CD4-positive, alpha-beta T cell (primary cell): ENCODE measurements at regions not wholly inside any gene's neighbourhood (a gene's known extent, or its start where the extent isn't known, plus 50 kb on each side); places are given as distances from the start of the nearest gene placed in this dataset.

Experiments
- ATAC-seq: fragments of 200-7000 bp; cut with Tn5 transposase; one replicate; pipeline ENCODE4 v1.10.0; 2022; ENCODE audit warnings: mild to moderate bottlenecking; ENCODE audit not compliant: poor library complexity
- CTCF ChIA-PET: fragments of 350-600 bp; sonication (Branson Sonifier 250); formaldehyde crosslinking; loops from one replicate; lab custom pipeline; 2021; ENCODE audit warnings: antibody characterized with exemption, inconsistent platforms; lab: Charles Lee
- POLR2A ChIA-PET: fragments of 350-600 bp; sonication (Branson Sonifier 250); formaldehyde crosslinking; loops from one replicate; lab custom pipeline; 2021; ENCODE audit warnings: antibody characterized with exemption, inconsistent platforms; lab: Charles Lee
- DNase-seq, 14 experiments: peaks; one replicate each; pipeline ENCODE4 v3.0.0-alpha.2; 2013 to 2020; ENCODE audit warnings: mixed read lengths in 2 of 14
- H3K27ac ChIP-seq, 2 donors: one replicate each; pipeline versions ENCODE4 v1.5.1 to v1.7.0; 2013; ENCODE audit warnings: low read length in 2 of 2, low read depth in 1 of 2, mild to moderate bottlenecking in 1 of 2
- H3K27me3 ChIP-seq, 2 experiments: 1 replicate in 1 of 2; 2 replicates in 1 of 2; pipeline versions ENCODE4 v1.6.1 to v1.7.0; 2013; ENCODE audit warnings: low read length in 2 of 2, control low read depth in 1 of 2, mild to moderate bottlenecking in 1 of 2, moderate library complexity in 1 of 2; ENCODE audit not compliant: insufficient read depth in 2 of 2, control insufficient read depth in 1 of 2
- H3K36me3 ChIP-seq: one replicate; pipeline ENCODE4 v1.6.1; 2013; ENCODE audit warnings: low read length, control low read depth; ENCODE audit not compliant: insufficient read depth
- H3K4me1 ChIP-seq: one replicate; pipeline ENCODE4 v1.6.1; 2013; ENCODE audit warnings: low read length, control low read depth; ENCODE audit not compliant: insufficient read depth
- H3K4me3 ChIP-seq: one replicate; pipeline ENCODE4 v1.5.1; 2013; ENCODE audit warnings: mild to moderate bottlenecking, low read length, moderate library complexity
- H3K9me3 ChIP-seq, 2 experiments: 1 replicate in 1 of 2; 2 replicates in 1 of 2; pipeline versions ENCODE4 v1.6.1 to v1.7.0; 2013; ENCODE audit warnings: low read length in 2 of 2, mild to moderate bottlenecking in 2 of 2, control low read depth in 1 of 2, moderate library complexity in 1 of 2; ENCODE audit not compliant: control insufficient read depth in 1 of 2, insufficient read depth in 1 of 2
- H3K27ac Mint-ChIP-seq: one replicate; pipeline ENCODE4 v1.8.0; 2020; ENCODE audit warnings: mixed read lengths
- H3K27me3 Mint-ChIP-seq: one replicate; pipeline ENCODE4 v1.8.0; 2021; ENCODE audit warnings: mixed read lengths
- H3K36me3 Mint-ChIP-seq: one replicate; pipeline ENCODE4 v1.8.0; 2021; ENCODE audit warnings: low read depth, mixed read lengths
- H3K4me1 Mint-ChIP-seq: one replicate; pipeline ENCODE4 v1.8.0; 2021; ENCODE audit warnings: low read depth, mixed read lengths
- H3K4me3 Mint-ChIP-seq: one replicate; pipeline ENCODE4 v1.8.0; 2020; ENCODE audit warnings: mild to moderate bottlenecking, mixed read lengths
- H3K9me3 Mint-ChIP-seq: one replicate; pipeline ENCODE4 v1.8.0; 2020; ENCODE audit warnings: mixed read lengths
- CTCF ChIP-seq: fragments of 200-600 bp; IDR thresholded peaks from one replicate; pipeline ENCODE4 v1.8.0; 2022; ENCODE audit warnings: antibody characterized with exemption, mild to moderate bottlenecking
- intact Hi-C, 2 experiments: fragments of 100-400 bp; cut with DNase I in 1 of 2; cut with micrococcal nuclease in 1 of 2; formaldehyde crosslinking; loops; one replicate each; pipeline versions ENCODE4 v1.15.1 to v1.9.0; 2023 to 2025; cut with DNase I, micrococcal nuclease

GRCh38 chr2:57850415-57851130 is 196.0 kb upstream of the VRK2 start:
- intact Hi-C loops: no loop called here
- DNase-seq (no peak), ATAC-seq (no peak)
- Mint-ChIP-seq H3K4me1 (no peaks in the 10 kb centered on the region), H3K36me3 (no peaks in the 10 kb centered on the region), H3K4me3 (no peak overlapping the region), H3K27ac (no peak overlapping the region), H3K9me3 (no peaks in the 10 kb centered on the region), H3K27me3 (no peaks in the 10 kb centered on the region)
- Histone ChIP-seq H3K4me1 (no peaks in the 10 kb centered on the region), H3K9me3 (peaks cover 0 to 16% of the 10 kb centered on the region in 2 experiments), H3K4me3 (no peak overlapping the region), H3K27me3 (no peaks in the 10 kb centered on the region), H3K36me3 (no peaks in the 10 kb centered on the region), H3K27ac (no peak overlapping the region)
- ChIA-PET POLR2A (no interaction called here), CTCF (no interaction called here)
- no peak for TF ChIP-seq CTCF

DNA sequence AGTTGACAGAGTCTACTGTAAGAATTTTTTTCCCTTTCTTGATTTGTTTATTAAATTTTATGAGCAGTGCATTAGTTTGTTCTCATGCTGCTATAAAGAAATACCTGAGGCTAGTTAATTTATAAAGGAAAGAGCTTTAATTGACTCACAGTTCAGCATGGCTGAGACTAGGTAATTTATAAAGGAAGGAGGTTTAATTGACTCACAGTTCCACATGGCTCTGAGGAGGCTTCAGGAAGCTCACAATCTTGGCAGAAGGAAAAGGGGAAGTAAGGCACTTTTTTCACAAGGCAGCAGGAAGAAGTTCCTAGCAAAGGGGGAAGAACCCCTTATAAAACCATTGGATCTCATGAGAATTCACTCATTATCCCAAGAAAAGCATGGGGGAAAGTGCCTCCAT is 191.4 kb upstream of the VRK2 start:
- Histone ChIP-seq H3K4me1 (no peaks in the 10 kb centered on the region), H3K4me3 (no peak overlapping the region), H3K9me3 (peaks cover 0 to 5% of the 10 kb centered on the region in 2 experiments), H3K36me3 (no peaks in the 10 kb centered on the region), H3K27me3 (peaks cover 0 to 2% of the 10 kb centered on the region in 2 experiments), H3K27ac (no peak overlapping the region)
- no peak for DNase-seq
- ChIA-PET POLR2A (no interaction called here), CTCF (no interaction called here)
- Mint-ChIP-seq H3K9me3 (no peaks in the 10 kb centered on the region), H3K36me3 (no peaks in the 10 kb centered on the region), H3K27ac (no peak overlapping the region), H3K4me1 (no peaks in the 10 kb centered on the region), H3K4me3 (no peak overlapping the region), H3K27me3 (no peaks in the 10 kb centered on the region)
- no peak for ATAC-seq
- intact Hi-C loops: no loop called here
- TF ChIP-seq CTCF: no peak

DNA sequence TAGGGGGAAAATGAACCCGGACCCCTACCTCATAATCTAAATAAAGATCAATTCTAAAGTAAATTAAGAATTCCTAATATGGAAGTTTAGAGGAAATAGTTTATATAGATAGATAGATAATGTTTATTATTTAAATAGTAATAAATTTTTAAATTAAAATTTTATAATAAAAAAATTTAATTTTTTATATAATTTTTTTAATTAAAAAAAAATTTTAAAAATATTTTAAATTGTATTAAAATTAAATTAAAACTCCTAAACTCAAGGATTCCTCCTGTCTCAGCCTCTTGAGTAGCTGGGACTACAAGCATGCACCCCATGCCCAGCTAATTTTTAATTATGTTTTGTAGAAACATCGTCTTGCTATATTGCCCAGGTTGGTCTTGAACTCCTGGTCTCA is 186.9 kb upstream of the VRK2 start:
- DNase-seq (no peak), ATAC-seq (no peak)
- H3K36me3 ChIP-seq: no peaks in the 10 kb centered on the region
- no peaks in the 10 kb centered on the region for H3K36me3 Mint-ChIP-seq
- no peak overlapping the region for H3K4me3 Mint-ChIP-seq
- no peak overlapping the region for H3K27ac ChIP-seq
- no peaks in the 10 kb centered on the region for H3K27me3 Mint-ChIP-seq
- H3K4me1 ChIP-seq: no peaks in the 10 kb centered on the region
- ChIA-PET CTCF (no interaction called here), POLR2A (no interaction called here)
- no peaks in the 10 kb centered on the region for H3K9me3 ChIP-seq
- no peak for TF ChIP-seq CTCF
- no peaks in the 10 kb centered on the region for H3K9me3 Mint-ChIP-seq
- intact Hi-C loops: no loop called here
- no peak overlapping the region for H3K27ac Mint-ChIP-seq
- peaks cover 0 to 2% of the 10 kb centered on the region in 2 experiments for H3K27me3 ChIP-seq
- no peak overlapping the region for H3K4me3 ChIP-seq
- no peaks in the 10 kb centered on the region for H3K4me1 Mint-ChIP-seq
